Ovary (tissue), 7 donors: ENCODE measurements at regions not wholly inside any gene's neighbourhood (a gene's known extent, or its start where the extent isn't known, plus 50 kb on each side); places are given as distances from the start of the nearest gene placed in this dataset.
"Not testable (repeated sequence)": the region's sequence is repeated elsewhere in the genome, so short reads cannot be mapped to it uniquely, and the experiment has no call there.

ENCODE experiments used
- DNase-seq, 5 donors: peaks; one replicate each; pipeline ENCODE4 v3.0.0-alpha.2; 2019 to 2020
- H3K27ac ChIP-seq, 2 donors: fragments of 200-600 bp; one replicate each; pipeline versions ENCODE4 v1.5.1 to v1.8.0; 2019 to 2022
- H3K27me3 ChIP-seq: fragments of 200-600 bp; one replicate; pipeline ENCODE4 v1.8.0; 2022
- H3K36me3 ChIP-seq: fragments of 200-600 bp; sonication (generic); one replicate; pipeline ENCODE4 v1.5.1; 2019
- H3K4me1 ChIP-seq: one replicate; pipeline ENCODE4 v1.8.1; 2013; ENCODE audit warnings: mild to moderate bottlenecking, moderate library complexity; ENCODE audit not compliant: insufficient read depth
- H3K4me3 ChIP-seq: fragments of 200-600 bp; sonication (generic); one replicate; pipeline ENCODE4 v1.5.1; 2017
- H3K9me3 ChIP-seq, 2 donors: fragments of 200-600 bp in 1 of 2; sonication (generic) in 1 of 2; one replicate each; pipeline versions ENCODE4 v1.5.1 to v1.8.1; 2013 to 2019; ENCODE audit warnings: mild to moderate bottlenecking in 1 of 2, moderate library complexity in 1 of 2
- EP300 ChIP-seq: sonication (generic); formaldehyde crosslinking; IDR thresholded peaks from one replicate; pipeline ENCODE4 v1.6.1; 2017; ENCODE audit warnings: antibody characterized with exemption
- POLR2A ChIP-seq: fragments of 450-650 bp; IDR thresholded peaks from one replicate; pipeline ENCODE4 v1.6.1; 2017; ENCODE audit warnings: antibody characterized with exemption, mild to moderate bottlenecking, moderate library complexity
- WGBS, 3 donors: extraction: QIAGEN DNeasy Blood & Tissue Kit in 1 of 3; methylation state at CpG; one replicate each; pipeline versions ENCODE4 v1.1.5 to v1.1.7; 2013 to 2017; 5-methylcytosine and 5-hydroxymethylcytosine counted together
- intact Hi-C, 4 donors: fragments of 100-400 bp; cut with DNase I; formaldehyde crosslinking; loops; one replicate each; pipeline versions ENCODE4 v1.11.0 to v1.15.1; 2022 to 2023
- TF ChIP-seq, protein P1 (sequence below), 3 donors: fragments of 450-650 bp in 2 of 3; fragments of 200-600 bp in 1 of 3; IDR thresholded peaks; one replicate each; pipeline versions ENCODE4 v1.5.1 to v1.8.0; 2016 to 2022; ENCODE audit warnings: antibody characterized with exemption in 3 of 3, mild to moderate bottlenecking in 1 of 3
- donor health status: DM: no; HTN: no; CAD: no; lungs with moderate emphysema.
- donor health status: DM: no; HTN: no; CAD: no.
- donor health status: Bipolar disorder and iron deficiency.
- donor health status: DM: no; HTN: no; CAD: no.
- donor health status: DM: yes; HTN: yes; CAD: no.

DNA sequence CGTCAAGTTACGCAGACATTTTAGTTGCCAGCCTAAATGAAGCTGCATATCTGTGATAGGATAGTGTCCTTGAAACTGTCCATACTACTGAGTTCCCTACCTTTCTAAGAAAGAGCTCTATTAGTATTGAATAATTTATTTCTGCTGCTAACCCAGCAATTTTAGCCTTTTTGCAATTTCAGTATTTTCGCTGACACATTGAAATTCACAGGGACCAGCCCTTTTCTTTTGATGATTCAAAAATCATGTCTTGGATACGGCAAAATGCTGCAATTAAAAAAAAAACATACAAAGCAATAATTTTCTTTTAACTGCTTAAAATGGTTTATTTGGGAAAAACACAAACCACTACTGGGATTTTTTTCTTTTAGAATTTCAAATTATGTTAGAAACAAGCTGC lies 563.3 kb downstream of the TBC1D32 start:
- no peaks in the 10 kb centered on the region for H3K4me1 ChIP-seq
- WGBS, 3 donors, result 44 to 52% (median 51%) methylated on average over 4 of the region's 4 CpGs
- H3K9me3 ChIP-seq, result no peaks in the 10 kb centered on the region
- H3K4me3 ChIP-seq, result no peak overlapping the region
- TF ChIP-seq, protein P1, sequence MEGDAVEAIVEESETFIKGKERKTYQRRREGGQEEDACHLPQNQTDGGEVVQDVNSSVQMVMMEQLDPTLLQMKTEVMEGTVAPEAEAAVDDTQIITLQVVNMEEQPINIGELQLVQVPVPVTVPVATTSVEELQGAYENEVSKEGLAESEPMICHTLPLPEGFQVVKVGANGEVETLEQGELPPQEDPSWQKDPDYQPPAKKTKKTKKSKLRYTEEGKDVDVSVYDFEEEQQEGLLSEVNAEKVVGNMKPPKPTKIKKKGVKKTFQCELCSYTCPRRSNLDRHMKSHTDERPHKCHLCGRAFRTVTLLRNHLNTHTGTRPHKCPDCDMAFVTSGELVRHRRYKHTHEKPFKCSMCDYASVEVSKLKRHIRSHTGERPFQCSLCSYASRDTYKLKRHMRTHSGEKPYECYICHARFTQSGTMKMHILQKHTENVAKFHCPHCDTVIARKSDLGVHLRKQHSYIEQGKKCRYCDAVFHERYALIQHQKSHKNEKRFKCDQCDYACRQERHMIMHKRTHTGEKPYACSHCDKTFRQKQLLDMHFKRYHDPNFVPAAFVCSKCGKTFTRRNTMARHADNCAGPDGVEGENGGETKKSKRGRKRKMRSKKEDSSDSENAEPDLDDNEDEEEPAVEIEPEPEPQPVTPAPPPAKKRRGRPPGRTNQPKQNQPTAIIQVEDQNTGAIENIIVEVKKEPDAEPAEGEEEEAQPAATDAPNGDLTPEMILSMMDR (IDR thresholded peaks at IDR 0.05), result no peak
- no peak for TF ChIP-seq EP300
- no peak for TF ChIP-seq POLR2A
- no peak for DNase-seq
- H3K27me3 ChIP-seq, result no peaks in the 10 kb centered on the region
- H3K36me3 ChIP-seq, result no peaks in the 10 kb centered on the region
- no peak overlapping the region for H3K27ac ChIP-seq
- intact Hi-C loops, result no loop called here

DNA sequence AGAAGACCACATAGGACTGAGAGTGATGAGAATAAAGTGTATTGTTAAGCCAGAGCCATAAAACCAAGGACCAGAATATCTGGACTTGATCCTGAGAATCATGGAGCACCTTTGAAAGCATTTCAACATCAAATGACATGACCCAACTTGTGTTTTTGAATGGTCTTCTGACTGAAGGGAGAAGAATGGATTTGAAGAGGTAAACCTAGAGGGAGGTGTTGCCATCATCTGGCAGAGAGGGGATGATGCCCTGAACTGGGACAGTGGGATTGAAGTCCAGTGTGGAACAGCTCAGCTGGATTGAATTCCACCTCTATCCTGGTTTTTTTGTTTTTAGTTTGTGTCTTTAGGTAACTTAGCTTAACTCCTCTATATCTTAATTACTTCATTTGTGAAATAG lies 570.0 kb downstream of the TBC1D32 start:
- no peak overlapping the region for H3K4me3 ChIP-seq
- no peaks in the 10 kb centered on the region for H3K36me3 ChIP-seq
- H3K4me1 ChIP-seq, result no peaks in the 10 kb centered on the region
- no peaks in the 10 kb centered on the region for H3K27me3 ChIP-seq
- TF ChIP-seq, protein P1 (IDR thresholded peaks at IDR 0.05), result no peak
- TF ChIP-seq EP300, result no peak
- TF ChIP-seq POLR2A, result no peak
- intact Hi-C loops, result no loop called here
- no peak overlapping the region for H3K27ac ChIP-seq
- no peak for DNase-seq
- H3K9me3 ChIP-seq, result no peaks in the 10 kb centered on the region

DNA sequence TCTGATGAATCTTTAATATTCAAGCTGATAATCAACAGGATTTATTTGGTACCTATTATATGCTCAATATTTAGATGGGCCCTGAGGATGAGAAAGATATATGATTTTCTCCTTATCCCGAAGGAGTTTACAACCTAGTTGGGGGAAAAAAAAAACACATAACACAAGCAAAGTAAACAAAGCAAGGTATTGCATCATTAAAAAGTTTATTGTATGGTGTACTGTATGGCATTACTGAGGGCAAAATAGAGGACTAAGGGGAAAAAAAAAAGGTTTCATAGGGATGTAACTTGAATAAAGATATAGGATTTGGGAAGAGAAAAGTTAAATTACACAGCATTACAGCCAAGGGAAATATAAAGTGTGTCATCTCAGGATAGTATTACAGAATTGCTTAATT lies 574.7 kb downstream of the TBC1D32 start:
- H3K27ac ChIP-seq, result no peak overlapping the region
- WGBS, 3 donors, result 61 to 67% (median 67%) methylated on average over 1 of the region's 1 CpG
- no peaks in the 10 kb centered on the region for H3K4me1 ChIP-seq
- no peaks in the 10 kb centered on the region for H3K36me3 ChIP-seq
- H3K27me3 ChIP-seq, result no peaks in the 10 kb centered on the region
- H3K9me3 ChIP-seq, result no peaks in the 10 kb centered on the region
- TF ChIP-seq EP300, result no peak
- TF ChIP-seq, protein P1 (IDR thresholded peaks at IDR 0.05), result no peak
- TF ChIP-seq POLR2A, result no peak
- no peak for DNase-seq
- intact Hi-C loops, result no loop called here
- H3K4me3 ChIP-seq, result no peak overlapping the region

DNA sequence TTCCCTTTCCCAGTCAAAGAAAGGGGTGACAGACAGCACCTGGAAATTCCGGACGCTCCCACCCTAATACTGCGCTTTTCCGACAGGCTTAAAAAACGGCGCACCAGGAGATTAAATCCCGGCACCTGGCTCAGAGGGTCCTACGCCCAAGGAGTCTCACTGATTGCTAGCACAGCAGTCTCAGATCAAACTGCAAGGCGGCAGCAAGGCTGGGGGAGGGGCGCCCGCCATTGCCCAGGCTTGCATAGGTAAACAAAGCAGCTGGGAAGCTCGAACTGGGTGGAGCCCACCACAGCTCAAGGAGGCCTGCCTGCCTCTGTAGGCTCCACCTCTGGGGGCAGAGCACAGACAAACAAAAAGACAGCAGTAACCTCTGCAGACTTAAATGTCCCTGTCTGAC lies 585.7 kb downstream of the TBC1D32 start:
- DNase-seq, result not testable (repeated sequence)
- 53 to 79% (median 74%) methylated on average over 12 of the region's 12 CpGs for WGBS, 3 donors

DNA sequence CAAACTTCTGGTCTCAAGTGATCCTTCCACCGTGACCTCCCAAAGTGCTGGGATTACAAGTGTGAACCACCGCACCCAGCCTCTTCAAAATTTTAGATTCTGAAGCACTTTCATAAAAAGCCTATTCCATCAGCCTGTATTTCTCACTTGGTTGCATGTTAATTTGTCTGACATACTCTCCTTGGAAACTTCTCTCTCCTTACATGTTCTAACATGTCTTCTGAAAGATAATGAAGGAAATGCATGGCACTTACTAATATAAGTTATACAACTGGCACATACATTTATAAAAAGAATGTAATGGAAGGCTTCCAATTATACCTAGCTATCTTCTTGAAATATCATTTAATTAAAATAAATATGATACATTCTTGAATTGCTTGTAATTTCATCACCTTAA lies 597.5 kb downstream of the TBC1D32 start:
- Histone ChIP-seq H3K27ac (no peak overlapping the region), H3K9me3 (no peaks in the 10 kb centered on the region), H3K4me1 (no peaks in the 10 kb centered on the region), H3K4me3 (no peak overlapping the region), H3K27me3 (no peaks in the 10 kb centered on the region), H3K36me3 (no peaks in the 10 kb centered on the region)
- TF ChIP-seq, protein P1 (IDR thresholded peaks at IDR 0.05), result no peak
- TF ChIP-seq POLR2A, result no peak
- TF ChIP-seq EP300, result no peak
- DNase-seq, result no peak
- intact Hi-C loops, result no loop called here
- 96 to 97% (median 96%) methylated on average over 2 of the region's 2 CpGs for WGBS, 3 donors

More for the DNA sequence above, 585.7 kb downstream of the TBC1D32 start:
- H3K27ac ChIP-seq, H3K4me1 ChIP-seq, H3K4me3 ChIP-seq, intact Hi-C loops, H3K36me3 ChIP-seq, H3K9me3 ChIP-seq, H3K27me3 ChIP-seq: not testable (repeated sequence)
